GM18909 (cell line): ENCODE measurements at regions not wholly inside any gene's neighbourhood (a gene's known extent, or its start where the extent isn't known, plus 50 kb on each side); places are given as distances from the start of the nearest gene placed in this dataset.
"Not testable (repeated sequence)": the region's sequence is repeated elsewhere in the genome, so short reads cannot be mapped to it uniquely, and the experiment has no call there.

ENCODE experiments used
- ATAC-seq: cut with Tn5 transposase; IDR thresholded peaks from one replicate; pipeline ENCODE4 v1.9.1; 2021; ENCODE audit warnings: mild to moderate bottlenecking; ENCODE audit not compliant: unreplicated experiment, poor library complexity

- no peak for ATAC-seq
Observed at GRCh38 chr18:47683774-47684173, 246.7 kb downstream of the SMAD2 start.

- ATAC-seq: no peak
Observed at GRCh38 chr18:47682876-47683275, 247.6 kb downstream of the SMAD2 start.

GRCh38 chr18:47680488-47680887 lies 250.0 kb downstream of the SMAD2 start:
- ATAC-seq: peak; percentile 71

- no peak for ATAC-seq
Observed at GRCh38 chr18:47679864-47680263, 250.6 kb downstream of the SMAD2 start.

GRCh38 chr18:47677952-47678351 lies 252.5 kb downstream of the SMAD2 start:
- no peak for ATAC-seq

GRCh38 chr18:47669815-47670214 lies 260.6 kb downstream of the SMAD2 start:
- no peak for ATAC-seq

GRCh38 chr18:47658498-47658897 lies 272.0 kb downstream of the SMAD2 start:
- no peak for ATAC-seq

- no peak for ATAC-seq
Observed at GRCh38 chr18:47654988-47655387, 275.5 kb downstream of the SMAD2 start.

- no peak for ATAC-seq
Observed at GRCh38 chr18:47644896-47645295, 285.6 kb downstream of the SMAD2 start.

DNA sequence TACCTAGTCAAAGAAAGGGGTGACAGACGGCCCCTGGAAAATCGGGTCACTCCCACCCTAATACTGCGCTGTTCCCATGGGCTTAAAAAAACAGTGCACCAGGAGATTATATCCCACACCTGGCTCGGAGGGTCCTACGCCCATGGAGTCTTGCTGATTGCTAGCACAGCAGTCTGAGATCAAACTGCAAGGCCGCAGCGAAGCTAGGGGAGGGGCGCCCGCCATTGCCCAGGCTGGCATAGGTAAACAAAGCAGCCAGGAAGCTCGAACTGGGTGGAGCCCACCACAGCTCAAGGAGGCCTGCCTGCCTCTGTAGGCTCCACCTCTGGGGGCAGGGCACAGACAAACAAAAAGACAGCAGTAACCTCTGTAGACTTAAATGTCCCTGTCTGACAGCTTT lies 292.9 kb downstream of the SMAD2 start:
- ATAC-seq: not testable (repeated sequence)

GRCh38 chr18:47635416-47635815 lies 295.0 kb downstream of the SMAD2 start:
- no peak for ATAC-seq

DNA sequence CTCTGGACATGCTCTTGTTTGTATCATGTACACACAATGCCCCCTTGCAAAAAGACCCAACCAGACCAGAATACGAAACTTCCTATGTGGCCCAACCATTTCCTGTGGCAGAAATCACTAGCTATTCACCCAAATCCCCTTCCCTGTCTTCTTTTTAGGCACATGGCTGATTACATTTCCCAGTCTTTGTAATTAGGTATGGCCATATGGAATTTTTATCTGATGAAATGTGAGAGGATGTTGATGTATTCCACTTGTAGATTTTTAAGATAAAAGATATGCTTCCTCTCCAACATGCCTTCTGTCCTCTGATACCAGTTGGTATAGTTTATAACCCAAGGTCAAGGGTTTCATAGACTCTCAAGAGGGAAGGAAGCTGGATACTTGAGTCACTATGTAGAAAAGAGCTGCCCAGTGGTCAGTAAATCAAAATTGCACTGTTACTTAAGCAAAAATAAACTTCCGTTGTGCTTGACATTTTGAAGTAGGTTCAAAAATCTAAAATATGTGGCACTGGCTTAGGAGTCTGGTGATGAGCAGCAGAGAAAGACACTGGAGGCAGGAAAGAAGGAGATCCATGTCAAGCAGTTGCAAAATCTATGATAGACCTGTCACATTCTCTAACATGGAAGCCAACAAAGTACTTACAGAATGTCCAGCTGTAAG lies 297.4 kb downstream of the SMAD2 start:
- no peak for ATAC-seq

DNA sequence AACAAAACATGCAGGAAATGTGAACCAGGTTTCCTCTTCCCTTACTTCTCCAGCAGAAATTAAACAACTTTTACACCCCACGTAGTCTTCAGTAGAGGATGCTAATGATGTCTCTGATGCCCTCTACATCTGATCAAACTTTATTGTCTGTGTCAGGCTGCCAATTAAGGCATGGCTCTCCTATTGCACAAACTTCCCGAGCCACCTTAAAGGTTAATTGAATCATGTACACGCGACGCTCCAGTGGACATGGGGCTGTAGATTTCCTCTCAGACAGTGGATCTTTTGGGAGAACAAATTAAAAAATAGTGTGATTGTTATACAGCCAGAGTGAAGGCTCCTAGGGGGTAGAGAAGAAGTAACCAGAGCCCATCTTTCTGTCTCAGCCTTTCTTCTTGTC lies 301.6 kb downstream of the SMAD2 start:
- no peak for ATAC-seq

- no peak for ATAC-seq
Observed at GRCh38 chr18:47628240-47628781, 302.1 kb downstream of the SMAD2 start.

- no peak for ATAC-seq
Observed at GRCh38 chr18:47627030-47627429, 303.4 kb downstream of the SMAD2 start.

- ATAC-seq: no peak
Observed at GRCh38 chr18:47619771-47620448, 310.5 kb downstream of the SMAD2 start.

- ATAC-seq: no peak
Observed at GRCh38 chr18:47618758-47619157, 311.7 kb downstream of the SMAD2 start.

GRCh38 chr18:47615043-47615442 lies 315.4 kb downstream of the SMAD2 start:
- no peak for ATAC-seq

DNA sequence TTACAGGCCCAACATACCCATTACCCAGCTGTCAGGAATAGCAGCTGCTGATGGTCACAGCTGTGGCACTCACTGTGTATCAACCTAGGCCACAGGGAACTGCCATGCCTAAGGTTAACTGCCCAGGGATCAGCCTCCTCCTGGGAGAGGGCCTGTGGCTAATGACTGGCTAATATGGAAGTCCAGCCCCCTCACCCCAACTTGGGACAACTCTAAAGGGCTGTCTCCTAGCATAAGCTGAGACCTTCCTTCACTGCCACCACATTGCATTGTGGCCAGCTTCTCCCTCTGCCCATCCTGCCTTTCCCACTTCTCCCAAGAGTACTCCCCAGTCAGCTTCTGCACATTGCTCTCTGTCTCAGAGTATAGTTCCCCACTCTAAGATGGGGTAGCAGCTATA lies 316.5 kb downstream of the SMAD2 start:
- no peak for ATAC-seq

- no peak for ATAC-seq
Observed at GRCh38 chr18:47611649-47612048, 318.8 kb downstream of the SMAD2 start.

DNA sequence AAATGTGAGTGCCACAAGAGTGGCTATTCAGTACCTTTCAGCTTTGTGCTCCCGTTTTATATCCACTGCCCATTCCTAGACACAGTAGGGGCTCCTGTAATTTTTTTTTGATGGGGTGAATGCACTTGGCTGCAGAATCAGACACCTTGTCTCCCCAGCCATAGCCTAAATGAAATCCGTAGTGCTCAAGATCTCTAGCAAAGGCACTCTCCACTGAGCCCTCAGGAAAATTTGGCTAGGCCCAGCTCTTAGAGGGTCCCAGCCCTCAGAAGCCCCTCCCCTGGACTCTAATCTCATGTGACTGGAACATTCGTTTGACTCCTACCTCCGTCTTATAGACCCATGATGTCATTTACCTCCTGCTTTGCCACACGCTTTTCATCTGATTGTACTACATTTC lies 323.9 kb downstream of the SMAD2 start:
- no peak for ATAC-seq

DNA sequence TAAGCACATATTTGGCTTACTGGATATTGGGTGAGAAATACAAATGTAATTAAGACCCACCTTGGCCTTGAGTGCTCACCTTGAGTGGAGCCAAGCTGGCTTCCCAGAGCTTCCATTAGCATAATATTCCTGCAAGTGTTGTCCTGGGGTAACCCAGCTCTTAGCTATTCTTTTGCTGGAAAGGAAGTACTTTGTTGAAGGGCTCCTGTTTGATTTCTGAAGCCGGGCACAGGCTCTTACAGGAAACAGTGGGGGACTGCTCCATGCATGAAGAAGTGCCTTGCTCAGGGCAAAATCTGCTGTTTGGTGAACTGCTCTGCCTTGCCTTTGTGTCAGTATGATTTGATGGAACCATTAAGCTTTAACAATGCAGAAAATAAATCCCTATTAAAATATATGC lies 325.4 kb downstream of the SMAD2 start:
- no peak for ATAC-seq
